Right atrium auricular region (tissue), 2 donors: ENCODE measurements at regions not wholly inside any gene's neighbourhood (a gene's known extent, or its start where the extent isn't known, plus 50 kb on each side); places are given as distances from the start of the nearest gene placed in this dataset.

Source experiments
- DNase-seq: peaks from one replicate; pipeline ENCODE4 v3.0.0-alpha.2; 2019; ENCODE audit warnings: low spot score
- H3K27ac ChIP-seq, 2 donors: fragments of 200-600 bp; sonication (generic); 1 replicate in 1 of 2; 2 replicates in 1 of 2; pipeline ENCODE4 v1.5.1; 2016 to 2019
- H3K27me3 ChIP-seq, 2 donors: fragments of 200-600 bp; sonication (generic); one replicate each; pipeline versions ENCODE4 v1.5.1 to v1.6.0; 2017 to 2019
- H3K36me3 ChIP-seq: fragments of 200-600 bp; sonication (generic); one replicate; pipeline ENCODE4 v1.5.1; 2016
- H3K4me1 ChIP-seq, 2 donors: fragments of 200-600 bp; sonication (generic); one replicate each; pipeline versions ENCODE4 v1.5.1 to v1.6.0; 2017 to 2019
- H3K4me3 ChIP-seq, 2 donors: fragments of 200-600 bp; sonication (generic); 1 replicate in 1 of 2; 2 replicates in 1 of 2; pipeline ENCODE4 v1.5.1; 2017 to 2019; ENCODE audit warnings: mild to moderate bottlenecking in 1 of 2, moderate library complexity in 1 of 2
- H3K9me3 ChIP-seq, 2 donors: fragments of 200-600 bp; sonication (generic); one replicate each; pipeline ENCODE4 v1.5.1; 2019
- CTCF ChIP-seq, 2 donors: fragments of 200-600 bp; sonication (generic); IDR thresholded peaks; one replicate each; pipeline ENCODE4 v1.5.1; 2019; ENCODE audit warnings: antibody characterized with exemption in 2 of 2

GRCh38 chr12:46934374-46935111 is 108.7 kb upstream of the SLC38A4 start:
- no peak for DNase-seq
- H3K4me1 ChIP-seq: no peaks in the 10 kb centered on the region
- no peak overlapping the region for H3K27ac ChIP-seq
- H3K36me3 ChIP-seq: no peaks in the 10 kb centered on the region
- H3K4me3 ChIP-seq: no peak overlapping the region
- no peak for TF ChIP-seq CTCF (IDR thresholded peaks at IDR 0.05)
- H3K27me3 ChIP-seq: no peaks in the 10 kb centered on the region
- no peaks in the 10 kb centered on the region for H3K9me3 ChIP-seq

GRCh38 chr12:46935271-46935847 is 109.6 kb upstream of the SLC38A4 start:
- no peak for DNase-seq
- Histone ChIP-seq H3K4me3 (no peak overlapping the region), H3K36me3 (no peaks in the 10 kb centered on the region), H3K4me1 (no peaks in the 10 kb centered on the region), H3K27ac (no peak overlapping the region), H3K9me3 (no peaks in the 10 kb centered on the region), H3K27me3 (no peaks in the 10 kb centered on the region)
- TF ChIP-seq CTCF (IDR thresholded peaks at IDR 0.05): no peak

- Histone ChIP-seq H3K36me3 (no peaks in the 10 kb centered on the region), H3K4me3 (no peak overlapping the region), H3K27ac (no peak overlapping the region), H3K9me3 (no peaks in the 10 kb centered on the region), H3K4me1 (no peaks in the 10 kb centered on the region), H3K27me3 (no peaks in the 10 kb centered on the region)
- no peak for TF ChIP-seq CTCF (IDR thresholded peaks at IDR 0.05)
- DNase-seq: no peak
Observed at GRCh38 chr12:46936042-46936441, 110.2 kb upstream of the SLC38A4 start.

GRCh38 chr12:46938071-46938678 is 112.4 kb upstream of the SLC38A4 start:
- Histone ChIP-seq H3K27ac (no peak overlapping the region), H3K4me1 (no peaks in the 10 kb centered on the region), H3K9me3 (no peaks in the 10 kb centered on the region), H3K27me3 (no peaks in the 10 kb centered on the region), H3K36me3 (no peaks in the 10 kb centered on the region), H3K4me3 (no peak overlapping the region)
- no peak for TF ChIP-seq CTCF (IDR thresholded peaks at IDR 0.05)
- no peak for DNase-seq

- H3K4me1 ChIP-seq: no peaks in the 10 kb centered on the region
- DNase-seq: no peak
- H3K27me3 ChIP-seq: no peaks in the 10 kb centered on the region
- no peak for TF ChIP-seq CTCF (IDR thresholded peaks at IDR 0.05)
- H3K4me3 ChIP-seq: no peak overlapping the region
- no peaks in the 10 kb centered on the region for H3K9me3 ChIP-seq
- no peaks in the 10 kb centered on the region for H3K36me3 ChIP-seq
- H3K27ac ChIP-seq: no peak overlapping the region
Observed at GRCh38 chr12:46941981-46942380, 116.2 kb upstream of the SLC38A4 start.
